SK-N-MC (cell line): ENCODE measurements at regions not wholly inside any gene's neighbourhood (a gene's known extent, or its start where the extent isn't known, plus 50 kb on each side); places are given as distances from the start of the nearest gene placed in this dataset.

Source experiments
- EZH2 ChIP-seq: fragments of 200-600 bp; sonication (generic); IDR thresholded peaks from one replicate; pipeline ENCODE4 v1.6.1; 2017; ENCODE audit warnings: antibody characterized with exemption
- POLR2AphosphoS5 ChIP-seq: IDR thresholded peaks from 2 replicates; pipeline ENCODE4 v1.6.1; 2012; ENCODE audit warnings: mild to moderate bottlenecking, low read depth, low read length, borderline replicate concordance

DNA sequence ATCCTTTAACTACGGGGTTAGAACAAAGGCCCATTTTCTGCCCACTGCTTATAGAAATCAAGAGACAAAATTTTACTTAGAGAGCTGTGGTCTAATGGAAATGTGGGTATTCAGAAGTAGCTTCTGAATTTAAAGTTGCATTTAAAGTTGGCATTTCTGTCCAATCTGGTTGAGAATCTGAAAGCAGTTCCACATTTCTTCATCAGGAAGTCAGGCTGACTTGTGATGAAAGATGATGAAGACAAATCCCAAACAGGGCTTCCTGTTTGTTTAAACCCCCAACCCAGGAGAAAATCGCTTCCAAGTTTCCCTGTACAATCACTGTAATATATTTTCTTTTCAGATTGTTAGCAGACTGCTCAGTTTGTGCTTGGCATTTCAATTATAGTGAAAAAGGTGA is 345.3 kb downstream of the SPRY1 start:
- no peak for TF ChIP-seq EZH2
- no peak for TF ChIP-seq POLR2AphosphoS5
